ENCODE measurements at regions not wholly inside any gene's neighbourhood (a gene's known extent, or its start where the extent isn't known, plus 50 kb on each side); places are given as distances from the start of the nearest gene placed in this dataset.

DNA sequence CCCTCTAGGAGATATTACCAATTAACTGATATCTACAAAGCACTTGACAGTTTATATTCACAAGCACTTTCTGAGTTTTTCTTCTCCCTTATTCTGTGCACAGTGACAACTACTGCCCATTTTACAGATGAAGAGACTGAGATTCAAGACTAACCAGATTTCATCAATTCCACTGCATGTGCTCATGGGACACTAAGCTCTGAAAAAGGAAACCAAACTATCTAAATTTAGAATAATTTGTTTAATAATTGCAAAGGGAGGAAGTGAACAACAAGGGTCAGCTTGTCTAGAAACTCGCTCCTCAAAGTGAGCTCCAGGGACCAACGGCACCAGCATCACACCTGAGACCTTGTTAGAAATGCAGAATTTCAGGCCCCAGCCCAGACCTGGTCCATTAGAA lies 50.8 kb upstream of the MYLIP start:
- no peak for DNase-seq

DNA sequence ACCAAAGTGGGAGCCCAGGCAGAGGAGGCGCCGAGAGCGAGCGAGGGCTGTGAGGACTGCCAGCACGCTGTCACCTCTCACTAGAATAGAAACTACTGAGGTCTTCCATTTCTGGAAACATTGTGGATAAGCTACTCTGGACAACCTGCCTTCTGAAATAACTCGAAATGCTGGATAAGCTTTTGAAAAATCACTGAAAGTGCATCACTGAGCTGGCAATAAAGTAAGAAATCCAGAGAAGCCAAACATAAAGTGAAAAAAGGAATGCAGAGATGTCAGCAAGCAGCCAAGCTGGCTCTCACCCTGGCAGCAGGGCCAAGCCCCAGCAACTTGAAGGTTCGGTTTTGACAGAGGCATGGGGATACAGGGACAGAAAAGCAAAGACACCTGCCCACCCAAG lies 59.2 kb upstream of the MYLIP start:
- no peak for DNase-seq

DNA sequence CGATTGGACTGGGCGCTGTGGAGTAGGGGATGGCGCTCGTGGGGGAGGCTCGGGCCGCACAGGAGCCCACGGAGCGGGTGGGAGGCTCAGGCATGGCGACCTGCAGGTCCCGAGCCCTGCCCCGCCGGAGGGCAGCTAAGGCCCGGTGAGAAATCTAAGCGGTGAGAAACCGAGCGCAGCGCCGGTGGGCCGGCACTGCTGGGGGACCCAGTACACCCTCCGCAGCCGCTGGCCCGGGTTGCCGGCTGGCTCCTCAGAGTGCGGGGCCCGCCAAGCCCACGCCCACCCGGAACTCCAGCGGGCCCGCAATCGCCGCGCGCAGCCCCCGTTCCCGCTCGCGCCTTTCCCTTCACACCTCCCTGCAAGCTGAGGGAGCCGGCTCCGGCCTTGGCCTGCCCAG lies 59.7 kb upstream of the MYLIP start:
- DNase-seq = no peak

DNA sequence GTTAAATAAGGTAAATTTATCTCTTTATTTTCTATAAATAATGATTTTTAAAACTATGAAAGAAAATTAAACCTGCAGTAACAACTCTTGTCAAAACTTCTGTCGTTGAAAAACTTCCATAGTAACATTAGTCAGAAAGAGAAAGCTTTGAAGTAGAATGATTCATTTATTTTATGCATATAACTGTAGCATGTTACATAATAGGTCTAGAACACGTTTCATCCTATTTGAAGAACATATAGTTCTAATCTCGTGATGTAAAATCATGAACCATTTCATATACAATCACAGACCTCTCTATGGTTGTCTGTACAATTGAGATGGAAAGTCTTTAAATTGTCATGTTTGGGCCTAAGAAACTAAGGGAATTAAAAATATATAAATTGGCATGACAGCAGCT lies 61.3 kb upstream of the MYLIP start:
- no peak for DNase-seq

DNA sequence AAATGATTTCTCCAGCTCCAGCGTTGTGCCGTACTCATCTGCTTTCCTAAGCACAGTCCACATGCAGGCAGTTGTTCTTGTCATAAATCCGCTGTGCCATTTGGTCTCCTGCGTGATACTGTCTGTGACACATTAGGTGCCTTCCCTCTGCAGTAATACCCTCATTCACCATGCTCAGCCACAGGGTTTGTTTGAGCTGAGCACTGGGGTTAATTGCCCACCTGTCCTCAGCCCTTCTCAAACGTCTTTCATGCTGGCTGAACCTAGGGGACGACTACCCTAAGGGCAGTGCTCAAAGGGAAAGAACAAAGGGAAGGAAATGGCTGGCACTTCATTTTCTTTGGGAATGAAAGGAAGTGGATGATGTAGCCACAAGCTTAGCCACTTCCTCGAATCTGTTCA lies 64.2 kb upstream of the MYLIP start:
- no peak for DNase-seq

DNA sequence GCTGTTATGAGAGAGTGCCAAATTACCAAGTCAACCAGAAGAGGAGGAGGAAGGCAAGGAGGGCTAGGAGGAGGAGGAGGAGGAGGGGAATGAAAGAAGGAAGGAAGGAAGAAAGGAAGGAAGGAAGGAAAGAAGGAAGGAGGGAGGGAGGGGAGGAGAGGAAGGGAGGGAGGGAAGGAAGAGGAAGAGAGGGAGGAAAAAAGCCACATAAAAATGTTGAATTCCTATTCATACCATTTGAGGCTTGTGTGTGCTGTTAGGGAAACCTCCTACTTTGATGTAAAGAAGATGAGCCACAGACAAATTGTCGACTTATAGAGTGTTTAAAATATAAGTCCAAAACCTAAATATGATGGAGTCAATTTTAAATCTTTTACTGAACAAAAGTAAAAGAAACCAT lies 65.3 kb upstream of the MYLIP start:
- DNase-seq = no peak

DNA sequence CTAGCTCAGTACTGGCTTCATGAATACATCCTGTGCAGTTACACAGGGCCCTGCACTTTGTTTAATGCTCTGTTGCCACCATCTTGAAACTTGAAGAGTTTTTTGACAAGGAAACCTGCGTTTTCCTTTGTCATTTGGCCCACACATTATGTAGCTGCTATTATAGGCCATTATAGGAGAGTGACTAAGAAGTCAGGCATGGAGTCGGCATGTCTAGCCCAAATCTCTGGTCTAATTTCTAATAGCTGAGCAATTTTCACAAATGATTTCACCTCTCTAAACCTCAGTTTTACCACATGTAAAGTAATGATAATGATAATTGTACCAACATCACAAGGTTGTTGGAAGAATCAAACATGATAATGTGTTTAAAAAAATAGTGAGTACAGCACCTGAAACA lies 67.1 kb upstream of the MYLIP start:
- DNase-seq = no peak

DNA sequence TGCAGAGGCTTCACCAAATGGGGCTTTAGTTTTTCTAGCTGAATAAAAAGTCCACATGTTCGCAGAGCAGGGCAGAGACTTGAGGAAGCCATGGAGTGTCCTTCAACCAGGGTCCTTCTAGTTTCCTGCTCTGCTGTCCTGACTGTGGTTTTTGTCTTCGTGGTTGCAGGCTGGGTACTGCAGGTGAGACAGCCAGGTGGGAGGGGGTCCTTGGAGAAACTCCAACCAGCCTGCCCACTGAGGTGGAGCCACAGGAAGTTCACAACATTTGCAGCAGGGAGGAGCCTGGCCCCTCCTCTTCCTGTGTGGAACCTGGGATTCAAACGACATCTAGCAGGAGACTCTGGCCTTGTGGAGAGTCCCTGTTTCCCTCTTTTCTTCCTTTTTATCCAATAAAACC lies 68.8 kb upstream of the MYLIP start:
- no peak for DNase-seq

DNA sequence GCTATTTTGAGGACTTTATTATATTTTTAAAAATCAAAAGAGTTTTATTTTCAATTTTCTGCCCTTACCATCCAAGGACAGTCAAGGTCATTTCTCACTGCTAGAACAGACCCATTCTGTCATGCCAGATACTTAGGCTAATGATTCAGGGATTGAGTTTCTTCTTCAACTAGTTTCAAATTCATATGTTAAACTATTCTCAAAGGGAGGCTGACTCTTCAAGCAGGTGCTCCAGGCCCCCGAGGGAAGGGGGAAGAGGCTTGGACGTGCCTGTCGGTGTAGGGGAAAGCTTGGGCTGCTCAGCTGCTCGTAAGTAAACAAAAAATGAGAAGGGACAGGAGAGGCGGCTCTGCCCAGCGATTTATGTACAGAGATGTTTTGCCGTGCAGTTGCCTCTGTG lies 69.4 kb upstream of the MYLIP start:
- no peak for DNase-seq

DNA sequence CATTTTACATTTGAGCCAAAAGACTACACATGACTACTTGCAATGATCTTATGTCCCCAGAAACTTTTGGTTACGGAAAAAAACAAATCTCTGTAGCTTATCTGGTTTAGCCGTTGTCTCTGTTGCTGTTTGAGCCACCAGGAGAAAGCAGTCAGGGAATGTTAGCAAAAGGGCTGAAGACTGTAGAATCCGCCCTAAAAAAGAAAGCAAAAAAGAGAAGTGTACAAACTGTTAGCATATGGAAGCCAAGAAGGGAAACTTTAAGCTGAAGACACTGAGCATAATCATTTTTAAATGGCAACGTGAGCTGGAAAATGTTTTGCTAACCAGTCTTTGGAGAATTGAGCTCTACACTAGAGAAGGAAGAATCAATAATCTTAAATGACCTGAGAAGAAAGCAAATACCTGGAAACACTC lies 69.9 kb upstream of the MYLIP start:
- DNase-seq = no peak

DNA sequence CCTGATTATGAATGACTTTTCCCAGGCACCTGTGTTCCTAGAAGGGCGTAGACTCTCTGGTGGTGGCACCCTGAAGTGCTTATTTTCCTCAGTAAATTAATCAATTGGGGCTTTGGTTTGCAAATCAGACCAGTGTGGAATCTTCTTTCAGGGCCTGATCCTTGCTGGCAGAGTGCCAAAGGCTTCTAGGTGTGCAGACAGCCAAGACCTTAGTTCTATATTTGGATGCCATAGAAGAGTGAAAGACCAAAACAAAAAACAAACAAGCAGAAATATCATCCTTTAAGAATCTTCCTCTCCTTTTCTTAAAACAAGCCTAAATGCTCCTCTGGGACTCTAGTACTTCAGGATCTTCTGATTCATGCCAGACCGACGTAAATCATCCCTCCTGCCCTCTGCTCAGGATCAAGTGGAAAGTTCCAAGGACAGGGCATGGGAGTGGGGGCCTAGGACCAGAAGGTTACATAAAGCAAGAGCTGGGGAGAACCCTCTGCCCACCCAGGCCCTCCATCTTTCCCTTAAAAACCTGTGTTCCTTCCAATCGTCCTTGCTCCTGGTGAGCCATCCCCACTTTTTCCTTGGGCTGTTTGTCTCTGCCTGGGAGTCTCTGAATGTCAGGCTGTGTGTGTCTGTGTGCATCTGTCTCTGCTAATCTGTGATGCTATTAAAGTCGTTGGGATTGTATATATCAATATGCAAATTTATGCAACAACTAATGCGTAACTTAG lies 70.5 kb upstream of the MYLIP start:
- no peak for DNase-seq

DNA sequence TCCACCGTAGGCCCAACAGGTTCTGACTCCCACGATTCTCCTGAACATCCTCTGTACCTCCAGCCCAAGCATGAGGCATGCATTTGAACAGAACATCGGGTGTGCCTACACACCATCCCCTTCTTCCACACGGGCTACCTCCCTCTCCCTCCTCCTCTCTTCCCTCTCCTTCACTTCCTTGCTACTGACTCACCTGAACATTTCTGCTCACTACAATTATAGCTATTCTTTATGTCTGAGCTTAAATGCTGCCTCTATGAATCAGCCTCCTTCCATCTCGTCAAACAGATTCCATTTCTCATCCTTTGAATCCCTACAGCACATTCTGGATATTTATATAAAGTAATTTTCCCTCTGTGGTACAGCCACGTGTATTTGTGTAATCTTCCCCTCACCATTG lies 71.4 kb upstream of the MYLIP start:
- DNase-seq = no peak

DNA sequence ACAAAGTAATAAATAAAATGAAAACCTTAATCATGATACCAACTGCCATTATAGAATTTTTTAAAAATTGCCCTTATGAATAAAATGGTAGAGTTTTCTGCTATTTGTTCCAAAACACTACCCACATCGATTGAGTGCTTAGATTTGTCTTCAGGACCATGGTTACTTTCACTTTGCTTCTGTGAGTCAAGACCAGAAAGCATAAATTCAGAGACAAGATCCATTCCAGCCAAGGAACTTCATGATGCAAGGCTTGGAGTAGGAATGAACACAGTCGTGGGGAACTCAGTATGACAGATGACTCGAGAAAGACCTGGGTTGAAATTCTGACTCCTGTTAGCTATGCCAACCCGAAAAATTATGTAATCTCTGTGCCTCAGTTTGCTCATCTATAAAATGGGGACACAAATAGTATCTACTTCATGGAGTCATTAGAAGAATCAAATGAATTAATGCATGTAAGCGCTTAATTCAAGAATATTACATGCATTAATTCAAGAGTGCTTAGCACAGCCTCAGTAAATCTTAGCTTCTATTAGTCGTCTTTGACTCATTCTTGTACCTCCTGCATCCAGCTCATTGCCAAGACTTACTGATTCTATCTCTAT lies 72.5 kb upstream of the MYLIP start:
- DNase-seq = peak in 1 of 5 experiments; percentile 37

DNA sequence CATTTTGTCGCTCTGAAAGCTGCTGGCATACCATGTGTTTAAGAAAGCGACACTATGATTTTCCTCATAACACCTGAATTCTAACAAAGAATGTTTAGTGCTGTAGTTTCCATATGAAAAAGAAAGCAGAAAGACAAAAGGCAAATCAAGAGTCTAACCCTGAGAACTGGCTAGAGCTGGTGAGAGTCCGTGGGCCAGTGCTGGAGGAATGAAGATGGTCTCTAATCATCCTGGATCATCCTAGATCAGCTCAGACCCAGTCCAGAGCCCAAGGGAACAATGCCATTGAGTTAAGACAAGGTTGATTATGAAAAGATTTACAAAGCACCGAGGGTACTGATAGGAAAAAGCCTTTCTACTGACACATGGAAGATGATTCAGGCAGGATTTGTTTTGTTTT lies 73.0 kb upstream of the MYLIP start:
- no peak for DNase-seq

DNA sequence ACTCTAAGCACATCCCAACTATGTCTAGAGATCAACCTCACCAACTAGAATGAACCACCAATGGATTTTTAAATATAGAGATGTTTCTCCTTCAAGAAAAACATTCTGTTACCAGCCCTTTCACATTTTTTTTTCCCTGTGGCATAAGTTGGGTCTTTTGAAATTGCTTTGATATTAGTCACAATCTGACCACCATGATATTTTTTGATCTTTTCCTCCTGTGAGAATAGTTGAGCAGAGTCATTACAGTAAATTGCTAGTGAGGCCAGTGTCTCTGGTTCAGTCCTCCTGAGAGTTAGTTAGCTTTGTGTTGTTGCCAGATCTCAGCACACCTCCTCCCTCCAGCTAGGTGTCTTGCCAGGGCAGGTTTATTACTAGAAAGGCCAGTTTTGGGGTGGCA lies 79.7 kb upstream of the MYLIP start:
- peak in 1 of 5 experiments; percentile 11 for DNase-seq

DNA sequence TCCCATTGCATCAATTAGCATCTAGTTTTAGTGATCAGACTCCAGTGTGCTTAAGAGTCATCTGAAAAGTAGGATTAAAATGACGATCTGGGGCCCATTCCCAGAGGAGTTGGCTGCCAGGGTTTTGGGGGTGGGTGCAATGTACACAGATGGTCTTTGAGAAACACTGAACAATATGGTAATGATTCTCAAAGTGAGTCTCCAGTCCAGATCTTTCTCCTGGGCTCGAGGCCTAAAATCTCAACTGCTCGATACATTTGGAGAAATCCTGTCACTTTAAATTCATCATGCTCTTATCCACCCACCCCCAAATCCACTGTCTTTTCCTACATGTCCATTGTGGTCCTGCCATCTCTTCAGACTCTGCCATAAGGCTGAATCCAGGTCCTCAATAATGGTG lies 80.7 kb upstream of the MYLIP start:
- DNase-seq = no peak

DNA sequence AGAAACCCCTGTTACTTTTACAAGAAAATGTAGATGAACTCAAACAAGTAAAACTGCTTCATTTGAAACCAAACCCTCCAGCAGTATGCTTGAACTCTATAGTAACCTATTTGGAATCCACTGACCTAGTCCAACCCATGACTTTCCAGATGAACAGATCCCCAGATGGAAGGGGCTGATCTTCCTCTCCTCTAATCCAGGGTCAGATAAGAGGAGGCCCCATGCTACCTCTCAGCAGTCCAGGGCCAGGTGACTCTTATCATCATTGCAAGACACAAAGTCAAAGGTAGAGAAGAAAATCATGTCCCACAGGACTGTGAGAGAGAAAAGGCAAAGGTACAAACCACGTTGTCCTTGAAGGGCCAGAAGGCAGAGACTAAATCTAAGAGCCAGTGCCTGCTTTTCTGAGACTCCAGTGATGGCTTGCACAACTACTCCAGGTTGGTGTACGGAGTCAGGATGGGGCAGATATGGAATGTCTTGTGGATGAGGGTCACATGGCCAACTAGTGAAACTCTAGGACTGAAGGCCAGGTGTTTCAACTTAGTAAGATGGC lies 81.4 kb upstream of the MYLIP start:
- no peak for DNase-seq

DNA sequence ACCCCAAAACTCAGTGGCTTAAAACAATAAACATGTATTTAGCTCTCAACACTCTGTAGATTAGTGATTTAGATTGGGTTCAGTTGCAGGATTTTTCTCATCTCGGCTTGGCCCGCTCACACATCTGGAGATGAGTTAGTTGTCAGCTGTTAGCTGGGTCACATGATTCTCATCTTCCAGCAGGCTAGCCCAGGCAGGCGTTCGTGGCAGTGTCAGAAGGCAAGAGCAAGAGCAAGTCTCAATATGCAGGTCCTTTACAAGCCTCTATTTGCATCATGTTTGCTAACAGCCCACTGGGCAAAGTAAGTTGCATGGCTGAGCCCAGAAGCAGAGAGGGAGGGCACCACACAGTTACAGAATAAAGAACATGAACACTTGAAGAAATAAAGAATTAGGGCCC lies 83.6 kb upstream of the MYLIP start:
- DNase-seq = no peak

DNA sequence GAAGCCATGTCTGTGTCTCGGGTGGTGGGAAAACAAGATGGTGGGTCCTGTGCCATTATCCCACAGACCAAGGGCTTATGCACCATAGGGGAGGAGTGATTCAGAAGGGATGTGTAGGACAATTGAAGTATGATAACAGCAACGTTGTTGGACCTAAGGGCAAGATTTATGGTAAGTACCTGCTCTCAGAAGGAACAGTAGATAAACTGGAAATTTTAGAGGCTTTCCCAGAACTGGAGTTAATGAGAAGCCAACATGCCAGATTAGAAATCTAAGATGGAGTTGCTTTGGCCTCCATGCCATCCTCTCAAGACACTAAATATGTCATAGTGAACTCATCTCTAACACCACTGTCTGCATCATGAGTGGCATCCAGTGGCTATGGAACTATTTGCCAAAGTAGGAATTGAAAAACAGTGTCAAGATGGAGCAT lies 84.7 kb upstream of the MYLIP start:
- DNase-seq = no peak

DNA sequence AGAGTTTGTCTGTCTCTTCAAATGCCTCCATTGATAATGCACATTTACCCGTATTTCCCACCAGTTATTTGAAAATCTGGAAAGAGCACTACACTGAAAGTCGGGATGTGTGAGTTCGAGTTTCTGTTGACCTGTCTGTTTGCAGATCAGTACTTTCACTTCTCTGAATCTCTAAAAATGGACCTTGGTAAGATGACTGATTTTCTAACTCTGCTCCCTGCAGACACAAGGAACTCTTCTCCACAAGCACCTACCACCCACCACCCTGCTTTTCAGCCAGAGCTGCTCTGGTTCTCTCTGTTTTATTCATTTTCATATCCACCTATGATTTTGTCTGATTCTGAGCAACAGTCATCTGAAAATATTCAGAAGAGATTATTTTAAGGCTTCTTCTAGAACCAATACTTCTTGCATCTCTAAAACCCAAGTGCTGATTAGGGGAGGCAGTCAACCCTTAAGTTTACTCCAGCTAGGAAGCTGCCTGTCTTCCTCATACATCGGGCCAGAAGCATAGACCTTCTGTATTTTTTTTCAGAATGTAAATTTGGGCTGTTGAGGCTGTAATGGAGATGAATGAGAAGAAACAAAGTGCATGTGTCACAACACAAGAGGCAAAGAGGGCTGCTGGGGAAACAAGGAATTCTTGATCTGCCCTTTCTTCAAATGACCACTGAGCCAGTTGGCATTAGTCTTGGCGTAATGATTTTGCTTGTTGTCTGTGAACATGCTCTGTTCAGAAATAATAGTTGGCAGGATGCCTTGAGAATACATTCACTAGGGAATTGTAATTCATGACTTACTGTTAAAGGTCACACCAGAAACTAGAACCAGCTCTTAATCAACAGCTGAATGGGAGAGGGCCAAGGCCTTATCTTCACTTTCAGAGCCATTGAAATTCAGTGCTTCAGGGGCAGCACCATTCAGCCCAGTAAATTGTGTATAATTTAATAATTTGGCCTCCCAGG lies 85.4 kb upstream of the MYLIP start:
- no peak for DNase-seq

DNA sequence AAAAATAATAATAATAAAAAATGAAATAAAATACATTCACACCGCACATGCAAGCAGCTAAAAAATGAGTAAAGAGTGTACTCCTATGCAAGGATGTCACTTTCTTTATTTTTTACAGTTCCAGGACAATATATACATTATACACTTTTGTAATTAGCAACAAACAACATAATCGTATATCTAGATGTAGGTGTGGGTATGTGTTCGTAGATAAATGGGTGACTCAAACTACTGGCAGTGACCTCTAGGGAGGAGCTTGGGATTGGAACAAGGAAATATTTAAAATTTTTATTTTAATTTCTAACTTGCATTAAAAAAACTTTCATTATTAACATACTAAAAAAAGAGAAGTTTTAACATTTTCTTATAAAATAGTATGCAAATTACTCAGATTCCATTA lies 86.1 kb upstream of the MYLIP start:
- no peak for DNase-seq

DNA sequence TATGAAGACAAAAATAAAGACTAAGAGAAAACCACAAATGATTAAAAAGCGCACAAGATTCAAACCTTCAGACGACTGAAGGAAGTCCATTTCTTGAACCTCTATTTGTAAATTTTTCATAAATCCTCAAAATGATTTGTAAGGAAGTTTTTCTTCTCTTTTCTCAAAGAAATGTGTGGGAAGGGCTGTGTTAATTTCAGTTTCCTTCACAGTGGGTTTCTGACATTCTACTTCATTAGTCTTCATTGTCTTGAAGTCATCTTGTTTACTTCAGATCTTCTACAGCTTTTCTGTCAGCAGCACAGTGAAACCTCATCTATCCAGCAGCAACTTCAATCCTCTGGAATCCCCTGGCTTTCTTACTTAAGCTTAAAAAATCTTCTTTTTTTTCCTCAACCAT lies 87.6 kb upstream of the MYLIP start:
- DNase-seq = no peak

DNA sequence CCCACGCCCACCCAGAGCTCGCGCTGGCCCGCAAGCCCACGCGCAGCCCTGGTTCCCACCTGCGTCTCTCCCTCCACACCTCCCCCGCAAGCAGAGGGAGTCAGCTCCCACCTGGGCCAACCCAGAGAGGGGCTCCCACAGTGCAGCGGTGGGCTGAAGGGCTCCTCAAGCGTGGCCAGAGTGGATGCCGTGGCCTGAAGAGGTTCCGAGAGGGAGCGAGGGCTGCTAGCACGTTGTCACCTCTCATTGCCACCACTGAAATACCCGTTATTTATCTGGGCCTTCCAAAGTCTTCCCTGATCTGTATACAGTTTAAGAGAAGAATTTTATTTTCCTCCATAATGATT lies 88.3 kb upstream of the MYLIP start:
- DNase-seq = no peak
